ENCODE measurements at regions not wholly inside any gene's neighbourhood (a gene's known extent, or its start where the extent isn't known, plus 50 kb on each side); places are given as distances from the start of the nearest gene placed in this dataset.

DNA sequence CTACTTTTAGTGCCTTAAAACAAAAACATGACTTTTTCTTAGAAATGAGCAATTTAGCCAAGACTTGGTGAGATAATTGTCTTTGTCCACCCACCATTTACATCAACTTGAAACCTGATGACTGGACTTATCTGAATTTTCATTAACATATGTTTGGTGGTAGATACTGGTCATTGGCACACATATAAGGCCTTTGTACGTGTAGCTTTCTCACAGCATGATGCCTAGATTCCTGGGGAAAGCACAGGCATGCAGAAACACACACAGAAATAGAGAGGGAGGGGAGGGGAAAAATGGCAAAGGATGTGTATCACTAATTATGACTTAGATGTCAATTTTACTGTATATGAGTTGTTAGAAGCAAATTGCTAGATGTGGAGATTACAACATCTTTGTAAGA lies 488.4 kb downstream of the NXPH1 start:
- no peak for DNase-seq
- Histone ChIP-seq H3K27ac (ENCODE audit: low read depth in 1 of 2, low read length in 2 of 2) (no peak overlapping the region), H3K27me3 (ENCODE audit: control insufficient read depth in 1 of 2, insufficient read depth in 2 of 2, low read length in 1 of 2) (no peaks in the 10 kb centered on the region), H3K9me3 (ENCODE audit: control insufficient read depth, low read length) (no peaks in the 10 kb centered on the region), H3K4me3 (ENCODE audit: low read length in 2 of 2) (no peak overlapping the region), H3K4me1 (ENCODE audit: control insufficient read depth in 1 of 2, insufficient read depth in 2 of 2, low read length in 2 of 2) (no peaks in the 10 kb centered on the region), H3K36me3 (ENCODE audit: control insufficient read depth in 1 of 2, insufficient read depth in 2 of 2, low read length in 1 of 2) (no peaks in the 10 kb centered on the region)
- intact Hi-C loops (cut with DNase I) = no loop called here
- ATAC-seq (ENCODE audit: low FRiP score) = no peak
- WGBS, 2 donors = 4 to 21% methylated on average over 1 of the region's 1 CpG

DNA sequence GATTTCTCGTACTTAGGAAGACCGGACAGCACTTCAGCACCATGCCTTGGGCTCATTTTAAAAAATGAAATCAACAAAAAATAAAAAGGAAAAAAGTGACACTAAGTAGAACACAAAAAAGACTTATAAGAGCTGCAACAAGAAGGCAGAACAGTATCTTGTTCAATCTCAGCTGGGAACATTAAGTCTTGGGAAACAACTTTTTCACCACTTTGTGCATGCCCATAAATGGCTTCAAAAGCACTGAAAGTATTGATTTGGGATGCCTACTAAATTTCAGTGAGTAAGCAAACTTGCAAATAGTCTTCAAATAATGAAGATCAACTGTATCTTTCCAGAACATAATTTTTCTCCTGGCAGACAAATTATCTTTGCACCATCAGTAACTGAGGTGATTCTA lies 489.3 kb downstream of the NXPH1 start:
- Histone ChIP-seq H3K27me3 (ENCODE audit: control insufficient read depth in 1 of 2, insufficient read depth in 2 of 2, low read length in 1 of 2) (no peaks in the 10 kb centered on the region), H3K27ac (ENCODE audit: low read depth in 1 of 2, low read length in 2 of 2) (no peak overlapping the region), H3K9me3 (ENCODE audit: control insufficient read depth, low read length) (no peaks in the 10 kb centered on the region), H3K4me1 (ENCODE audit: control insufficient read depth in 1 of 2, insufficient read depth in 2 of 2, low read length in 2 of 2) (no peaks in the 10 kb centered on the region), H3K36me3 (ENCODE audit: control insufficient read depth in 1 of 2, insufficient read depth in 2 of 2, low read length in 1 of 2) (no peaks in the 10 kb centered on the region), H3K4me3 (ENCODE audit: low read length in 2 of 2) (no peak overlapping the region)
- DNase-seq = no peak
- intact Hi-C loops (cut with DNase I) = no loop called here
- no peak for ATAC-seq (ENCODE audit: low FRiP score)
- 89 to 93% methylated on average over 2 of the region's 2 CpGs for WGBS, 2 donors

DNA sequence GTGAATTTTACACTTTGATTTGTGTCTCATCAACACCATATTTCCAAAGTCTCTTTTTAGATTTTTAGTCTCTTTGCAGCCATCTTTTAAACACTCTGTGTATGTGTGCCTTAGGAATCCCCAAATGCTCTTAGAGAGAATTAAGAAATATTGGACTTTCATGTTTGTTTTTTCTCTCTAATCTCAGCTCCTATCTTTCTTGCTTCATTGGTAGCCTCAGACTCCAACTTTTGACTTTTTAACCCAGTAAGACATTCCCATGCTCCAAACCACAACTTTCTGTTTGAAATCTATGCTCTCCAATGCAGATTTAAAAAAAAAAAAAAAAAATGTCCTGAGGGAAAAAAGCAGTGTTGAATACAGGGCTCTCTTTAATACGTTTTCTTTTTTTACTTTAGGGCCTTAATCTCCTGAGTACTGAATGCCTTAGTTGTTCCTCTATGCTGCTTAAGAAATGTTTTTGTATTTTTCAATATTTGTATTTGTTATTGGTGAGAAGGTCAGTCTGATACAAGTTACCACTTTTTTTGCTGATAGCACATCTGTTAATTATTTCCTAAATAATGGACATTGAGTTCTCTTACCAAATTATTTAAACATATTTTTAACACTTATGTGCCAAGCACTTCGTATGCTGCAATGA lies 489.9 kb downstream of the NXPH1 start:
- Histone ChIP-seq H3K27ac (ENCODE audit: low read depth in 1 of 2, low read length in 2 of 2) (no peak overlapping the region), H3K4me3 (ENCODE audit: low read length in 2 of 2) (no peak overlapping the region), H3K36me3 (ENCODE audit: control insufficient read depth in 1 of 2, insufficient read depth in 2 of 2, low read length in 1 of 2) (no peaks in the 10 kb centered on the region), H3K27me3 (ENCODE audit: control insufficient read depth in 1 of 2, insufficient read depth in 2 of 2, low read length in 1 of 2) (no peaks in the 10 kb centered on the region), H3K9me3 (ENCODE audit: control insufficient read depth, low read length) (no peaks in the 10 kb centered on the region), H3K4me1 (ENCODE audit: control insufficient read depth in 1 of 2, insufficient read depth in 2 of 2, low read length in 2 of 2) (no peaks in the 10 kb centered on the region)
- DNase-seq (no peak), ATAC-seq (ENCODE audit: low FRiP score) (no peak)
- intact Hi-C loops (cut with DNase I) = no loop called here
- WGBS, 2 donors = 35 to 39% methylated on average over 2 of the region's 2 CpGs

DNA sequence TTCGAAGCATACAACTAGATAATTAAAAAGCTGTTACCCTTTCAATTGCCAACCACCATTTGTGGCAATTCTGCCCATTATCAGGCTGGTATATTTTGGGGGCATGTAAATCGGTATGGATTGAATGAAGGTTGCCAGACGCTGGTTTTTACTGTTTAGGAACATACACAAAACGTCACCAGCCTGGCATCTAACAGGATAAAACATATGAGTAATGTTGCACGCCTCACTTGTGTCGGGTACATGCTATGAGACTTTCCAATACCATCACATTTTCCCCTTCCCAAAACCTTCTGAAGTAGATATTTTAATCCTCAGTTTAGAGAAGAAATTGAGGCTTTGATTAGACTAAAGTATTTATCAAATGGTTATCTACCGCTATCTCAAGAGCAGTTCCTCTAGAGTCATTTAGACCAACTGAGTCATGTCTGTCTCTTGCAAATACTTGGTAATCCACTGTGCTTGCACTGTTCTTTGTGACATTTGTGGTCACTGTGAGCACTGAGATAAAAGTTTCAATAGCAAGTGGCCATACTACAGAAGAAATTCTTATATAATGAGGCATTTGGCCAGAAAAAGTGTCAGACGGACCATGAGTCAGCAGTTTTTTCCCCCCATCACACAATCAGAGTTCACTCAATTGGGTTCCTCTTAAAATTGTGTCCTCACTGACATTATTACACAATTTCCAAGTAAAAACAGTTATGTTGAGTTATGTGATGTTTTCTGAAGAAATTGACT lies 498.7 kb downstream of the NXPH1 start:
- no peaks in the 10 kb centered on the region for H3K4me1 ChIP-seq (ENCODE audit: control insufficient read depth in 1 of 2, insufficient read depth in 2 of 2, low read length in 2 of 2)
- 62 to 72% methylated on average over 8 of the region's 8 CpGs for WGBS, 2 donors
- H3K36me3 ChIP-seq (ENCODE audit: control insufficient read depth in 1 of 2, insufficient read depth in 2 of 2, low read length in 1 of 2) = no peaks in the 10 kb centered on the region
- H3K27ac ChIP-seq (ENCODE audit: low read depth in 1 of 2, low read length in 2 of 2) = no peak overlapping the region
- no peak for DNase-seq
- ATAC-seq (ENCODE audit: low FRiP score) = no peak
- H3K27me3 ChIP-seq (ENCODE audit: control insufficient read depth in 1 of 2, insufficient read depth in 2 of 2, low read length in 1 of 2) = no peaks in the 10 kb centered on the region
- no peak overlapping the region for H3K4me3 ChIP-seq (ENCODE audit: low read length in 2 of 2)
- H3K9me3 ChIP-seq (ENCODE audit: control insufficient read depth, low read length) = no peaks in the 10 kb centered on the region
- intact Hi-C loops (cut with DNase I) = no loop called here

DNA sequence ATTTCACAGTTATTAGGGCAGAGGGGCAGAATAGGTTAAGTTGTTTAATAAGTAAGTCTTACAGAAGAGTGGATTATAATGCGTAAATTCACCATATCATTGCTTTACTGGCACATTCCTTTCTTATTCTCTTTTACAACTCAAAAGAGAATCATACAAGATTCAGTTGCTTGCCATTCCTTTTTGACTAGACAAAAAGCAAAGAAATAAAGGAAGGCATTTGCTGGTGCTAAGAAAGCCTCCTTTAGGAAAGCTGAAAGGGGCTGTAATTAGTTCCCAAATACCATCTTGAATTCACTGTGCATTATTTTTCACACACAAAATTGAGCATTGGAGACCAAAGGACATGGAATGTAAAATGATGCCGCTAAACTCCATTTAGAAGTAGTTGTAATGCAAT lies 499.3 kb downstream of the NXPH1 start:
- Histone ChIP-seq H3K4me3 (ENCODE audit: low read length in 2 of 2) (no peak overlapping the region), H3K36me3 (ENCODE audit: control insufficient read depth in 1 of 2, insufficient read depth in 2 of 2, low read length in 1 of 2) (no peaks in the 10 kb centered on the region), H3K27ac (ENCODE audit: low read depth in 1 of 2, low read length in 2 of 2) (no peak overlapping the region), H3K27me3 (ENCODE audit: control insufficient read depth in 1 of 2, insufficient read depth in 2 of 2, low read length in 1 of 2) (no peaks in the 10 kb centered on the region), H3K4me1 (ENCODE audit: control insufficient read depth in 1 of 2, insufficient read depth in 2 of 2, low read length in 2 of 2) (no peaks in the 10 kb centered on the region), H3K9me3 (ENCODE audit: control insufficient read depth, low read length) (no peaks in the 10 kb centered on the region)
- intact Hi-C loops (cut with DNase I) = no loop called here
- no peak for ATAC-seq (ENCODE audit: low FRiP score)
- DNase-seq = no peak
- WGBS, 2 donors = 83 to 84% methylated on average over 2 of the region's 2 CpGs

DNA sequence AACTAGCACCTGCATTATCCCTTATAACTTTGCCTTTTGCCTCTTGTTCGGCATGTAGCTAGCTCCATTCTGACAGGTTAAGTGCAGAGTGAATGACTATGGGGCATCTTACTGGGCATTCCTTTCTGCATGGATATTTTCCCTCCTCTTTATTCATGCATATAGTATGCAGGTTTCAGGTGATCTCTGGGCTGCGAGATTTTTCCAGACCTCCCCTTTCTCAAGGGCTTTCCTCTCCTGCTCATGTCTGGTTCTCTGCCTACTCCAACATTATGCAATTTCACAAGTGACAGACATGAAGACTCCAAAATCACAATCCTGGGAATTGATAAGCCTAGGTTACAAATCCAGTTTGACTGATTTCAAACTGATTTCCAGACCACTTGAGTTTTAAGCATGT lies 503.8 kb downstream of the NXPH1 start:
- no peak for ATAC-seq (ENCODE audit: low FRiP score)
- no peak overlapping the region for H3K27ac ChIP-seq (ENCODE audit: low read depth in 1 of 2, low read length in 2 of 2)
- H3K36me3 ChIP-seq (ENCODE audit: control insufficient read depth in 1 of 2, insufficient read depth in 2 of 2, low read length in 1 of 2) = no peaks in the 10 kb centered on the region
- H3K4me1 ChIP-seq (ENCODE audit: control insufficient read depth in 1 of 2, insufficient read depth in 2 of 2, low read length in 2 of 2) = no peaks in the 10 kb centered on the region
- no peaks in the 10 kb centered on the region for H3K27me3 ChIP-seq (ENCODE audit: control insufficient read depth in 1 of 2, insufficient read depth in 2 of 2, low read length in 1 of 2)
- H3K9me3 ChIP-seq (ENCODE audit: control insufficient read depth, low read length) = no peaks in the 10 kb centered on the region
- no peak for DNase-seq
- H3K4me3 ChIP-seq (ENCODE audit: low read length in 2 of 2) = no peak overlapping the region
- WGBS, 2 donors = 82 to 84% methylated on average over 2 of the region's 2 CpGs
- intact Hi-C loops (cut with DNase I) = no loop called here

DNA sequence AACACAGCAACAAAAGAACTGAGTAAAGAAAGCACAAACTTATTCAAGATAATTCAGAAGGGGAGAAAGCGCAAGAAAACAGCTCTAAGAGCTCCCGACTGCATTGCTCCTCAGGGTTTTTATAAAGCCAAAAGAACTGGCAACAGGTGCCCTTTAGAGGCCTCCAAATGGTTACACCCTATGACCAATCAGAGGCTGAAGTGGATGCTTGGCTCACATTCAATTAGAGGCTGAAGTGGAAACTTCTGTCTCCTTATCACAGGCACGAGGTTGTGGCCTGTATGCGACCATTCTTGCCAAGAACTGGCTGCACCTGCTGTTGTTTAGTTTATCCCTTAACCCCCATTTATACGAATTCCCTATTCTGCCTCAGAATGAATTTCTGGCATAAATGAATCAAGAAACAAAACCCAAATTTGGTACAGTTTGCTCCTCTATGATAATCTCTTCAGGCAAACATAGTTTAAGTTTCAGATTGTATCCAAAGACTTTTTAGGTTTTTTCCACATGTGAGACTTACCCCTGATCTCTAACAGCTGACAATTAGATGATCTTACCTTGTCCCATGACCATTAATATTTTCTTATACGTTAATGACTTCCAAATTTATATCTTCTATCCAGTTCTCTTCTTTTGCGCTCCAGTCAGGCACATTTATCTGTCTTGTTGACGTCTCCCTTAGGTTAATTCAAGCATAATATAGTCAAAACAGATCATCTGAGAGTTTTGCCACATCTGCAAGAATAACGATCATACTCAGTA lies 504.8 kb downstream of the NXPH1 start:
- Histone ChIP-seq H3K36me3 (ENCODE audit: control insufficient read depth in 1 of 2, insufficient read depth in 2 of 2, low read length in 1 of 2) (no peaks in the 10 kb centered on the region), H3K27me3 (ENCODE audit: control insufficient read depth in 1 of 2, insufficient read depth in 2 of 2, low read length in 1 of 2) (no peaks in the 10 kb centered on the region), H3K27ac (ENCODE audit: low read depth in 1 of 2, low read length in 2 of 2) (no peak overlapping the region), H3K9me3 (ENCODE audit: control insufficient read depth, low read length) (no peaks in the 10 kb centered on the region), H3K4me1 (ENCODE audit: control insufficient read depth in 1 of 2, insufficient read depth in 2 of 2, low read length in 2 of 2) (no peaks in the 10 kb centered on the region), H3K4me3 (ENCODE audit: low read length in 2 of 2) (no peak overlapping the region)
- DNase-seq = no peak
- intact Hi-C loops (cut with DNase I) = no loop called here
- 58 to 72% methylated on average over 9 of the region's 9 CpGs for WGBS, 2 donors
- no peak for ATAC-seq (ENCODE audit: low FRiP score)

DNA sequence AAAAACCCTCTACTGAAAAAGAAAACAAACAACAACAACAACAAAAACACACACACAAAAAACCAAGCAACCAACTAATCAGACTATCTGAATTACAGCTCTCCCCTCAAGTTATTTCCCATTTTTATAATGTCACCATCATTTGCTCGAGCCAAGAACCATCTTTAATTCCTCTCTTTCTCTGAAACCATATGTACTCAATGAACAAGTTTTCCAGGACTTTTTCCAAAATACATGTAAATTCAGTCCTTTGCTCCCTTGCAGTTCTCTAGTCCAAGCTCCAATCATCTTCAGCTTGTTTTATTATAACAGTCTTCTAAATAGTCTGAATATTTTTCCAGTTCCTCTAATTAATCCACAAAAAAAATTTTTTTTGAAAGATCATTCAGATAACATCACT lies 506.0 kb downstream of the NXPH1 start:
- Histone ChIP-seq H3K27ac (ENCODE audit: low read depth in 1 of 2, low read length in 2 of 2) (no peak overlapping the region), H3K4me3 (ENCODE audit: low read length in 2 of 2) (no peak overlapping the region), H3K9me3 (ENCODE audit: control insufficient read depth, low read length) (no peaks in the 10 kb centered on the region), H3K4me1 (ENCODE audit: control insufficient read depth in 1 of 2, insufficient read depth in 2 of 2, low read length in 2 of 2) (no peaks in the 10 kb centered on the region), H3K27me3 (ENCODE audit: control insufficient read depth in 1 of 2, insufficient read depth in 2 of 2, low read length in 1 of 2) (no peaks in the 10 kb centered on the region), H3K36me3 (ENCODE audit: control insufficient read depth in 1 of 2, insufficient read depth in 2 of 2, low read length in 1 of 2) (no peaks in the 10 kb centered on the region)
- DNase-seq = no peak
- intact Hi-C loops (cut with DNase I) = no loop called here
- ATAC-seq (ENCODE audit: low FRiP score) = no peak
- 47 to 55% methylated on average over 1 of the region's 1 CpG for WGBS, 2 donors

DNA sequence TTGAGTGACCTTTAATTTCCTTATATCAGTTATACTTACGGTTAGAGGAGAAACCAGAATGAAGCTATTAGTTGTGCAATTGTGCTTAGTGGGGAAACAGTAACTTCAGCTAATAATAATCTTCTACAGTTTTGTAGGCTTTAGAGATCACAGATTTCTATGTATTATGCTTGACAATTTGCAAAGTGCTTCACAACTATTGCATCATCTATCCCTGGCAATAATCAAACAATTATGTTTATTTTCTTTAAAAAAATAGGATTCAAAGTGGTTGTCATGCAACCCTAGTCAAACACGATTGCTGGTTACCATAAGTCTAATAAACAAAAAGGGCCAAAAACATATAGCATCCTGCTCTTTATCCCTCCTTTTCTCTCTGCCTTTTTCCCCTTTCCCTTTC lies 530.3 kb downstream of the NXPH1 start:
- DNase-seq (no peak), ATAC-seq (ENCODE audit: low FRiP score) (no peak)
- H3K4me3 ChIP-seq (ENCODE audit: low read length in 2 of 2) = no peak overlapping the region
- H3K4me1 ChIP-seq (ENCODE audit: control insufficient read depth in 1 of 2, insufficient read depth in 2 of 2, low read length in 2 of 2) = no peaks in the 10 kb centered on the region
- no peaks in the 10 kb centered on the region for H3K27me3 ChIP-seq (ENCODE audit: control insufficient read depth in 1 of 2, insufficient read depth in 2 of 2, low read length in 1 of 2)
- intact Hi-C loops (cut with DNase I) = no loop called here
- H3K36me3 ChIP-seq (ENCODE audit: control insufficient read depth in 1 of 2, insufficient read depth in 2 of 2, low read length in 1 of 2) = no peaks in the 10 kb centered on the region
- H3K9me3 ChIP-seq (ENCODE audit: control insufficient read depth, low read length) = no peaks in the 10 kb centered on the region
- WGBS, 2 donors = 85 to 86% methylated on average over 2 of the region's 2 CpGs
- H3K27ac ChIP-seq (ENCODE audit: low read depth in 1 of 2, low read length in 2 of 2) = no peak overlapping the region

Data from aorta (tissue), 5 donors.